Fibroblast of mammary gland (primary cell): ENCODE measurements at regions not wholly inside any gene's neighbourhood (a gene's known extent, or its start where the extent isn't known, plus 50 kb on each side); places are given as distances from the start of the nearest gene placed in this dataset.

Source experiments
- DNase-seq: peaks from one replicate; pipeline ENCODE4 v3.0.0-alpha.2; 2010; ENCODE audit warnings: low read depth
- H3K4me3 ChIP-seq: 2 replicates; pipeline ENCODE4 v1.5.1; 2011; ENCODE audit warnings: low read depth, mild to moderate bottlenecking, low read length, moderate library complexity; ENCODE audit not compliant: control insufficient read depth
- CTCF ChIP-seq: conservative IDR thresholded peaks from 2 replicates; pipeline ENCODE4 v1.5.1; 2011; ENCODE audit warnings: low read depth, low read length, inconsistent platforms; ENCODE audit not compliant: control insufficient read depth, insufficient read depth

GRCh38 chr10:129102906-129103693 is 363.9 kb upstream of the MGMT start:
- peak; percentile 76 for DNase-seq
- TF ChIP-seq CTCF: no peak
- H3K4me3 ChIP-seq: no peak overlapping the region

- no peak overlapping the region for H3K4me3 ChIP-seq
- DNase-seq: peak; percentile 22
These were observed 362.6 kb upstream of the MGMT start for GRCh38 chr10:129104266-129105045.

DNA sequence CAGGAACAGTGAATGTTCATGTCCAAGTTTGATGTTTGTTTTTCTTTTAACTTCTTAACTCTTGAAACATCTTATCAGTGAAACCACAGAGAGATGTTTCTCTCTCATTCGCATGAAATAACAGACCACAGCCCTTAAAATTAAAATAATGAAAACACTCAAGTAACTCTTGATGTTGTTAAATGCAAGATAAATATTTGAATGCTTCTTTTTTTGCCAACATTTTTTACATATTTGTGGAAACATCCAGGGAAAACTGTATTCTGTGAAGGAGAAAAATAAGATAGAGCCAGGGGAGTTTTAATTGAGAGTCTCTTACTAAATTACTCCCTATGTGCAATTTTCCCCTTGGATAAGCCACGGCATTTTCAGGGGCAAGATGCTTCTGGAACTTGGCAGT is 361.8 kb upstream of the MGMT start:
- DNase-seq: peak; percentile 32
- H3K4me3 ChIP-seq: no peak overlapping the region
- no peak for TF ChIP-seq CTCF

More at GRCh38 chr10:129104266-129105045, 362.6 kb upstream of the MGMT start:
- no peak for TF ChIP-seq CTCF

- H3K4me3 ChIP-seq: no peak overlapping the region
- DNase-seq: no peak
- no peak for TF ChIP-seq CTCF
These were observed 360.7 kb upstream of the MGMT start for GRCh38 chr10:129106314-129106713.

DNA sequence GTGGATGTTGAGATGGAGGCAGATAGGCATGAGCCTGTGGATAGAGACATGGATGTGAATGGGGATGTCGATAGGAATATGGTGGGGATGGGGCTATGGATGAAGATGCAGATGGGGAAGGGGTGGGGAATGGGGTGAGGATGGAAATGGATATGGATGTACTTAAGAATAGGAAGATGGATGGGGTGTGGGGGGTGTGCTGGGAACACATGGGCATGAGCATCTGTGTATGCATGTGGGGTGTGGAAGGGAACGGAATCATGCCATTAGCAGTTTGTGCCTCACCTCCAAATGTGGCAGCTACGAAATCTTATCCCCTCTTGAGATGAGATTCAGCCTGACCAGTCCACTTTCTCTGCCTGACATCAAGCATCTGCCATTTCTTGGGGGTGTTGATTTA is 359.5 kb upstream of the MGMT start:
- DNase-seq: no peak
- H3K4me3 ChIP-seq: no peak overlapping the region
- no peak for TF ChIP-seq CTCF

DNA sequence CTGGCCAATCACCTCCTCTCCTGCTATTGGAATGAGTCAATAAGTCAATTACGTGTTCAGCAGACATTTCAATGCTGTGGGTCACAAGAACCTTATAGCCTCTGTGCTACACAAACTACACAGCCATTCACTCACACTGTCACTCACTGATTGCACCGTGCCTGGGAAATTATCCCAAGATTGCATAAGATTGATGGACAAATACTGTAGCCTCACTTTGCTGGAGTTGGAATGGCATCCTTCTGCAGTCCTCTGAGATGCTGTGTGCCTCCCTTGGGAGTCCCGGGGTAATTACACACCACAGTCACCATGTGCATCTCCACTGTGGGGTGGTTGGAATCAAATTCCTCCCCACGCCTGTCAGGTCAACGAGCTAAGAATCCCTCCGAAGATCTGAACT is 358.7 kb upstream of the MGMT start:
- H3K4me3 ChIP-seq: no peak overlapping the region
- no peak for DNase-seq
- TF ChIP-seq CTCF: no peak
